ENCODE measurements at regions not wholly inside any gene's neighbourhood (a gene's known extent, or its start where the extent isn't known, plus 50 kb on each side); places are given as distances from the start of the nearest gene placed in this dataset.
"Not testable (repeated sequence)": the region's sequence is repeated elsewhere in the genome, so short reads cannot be mapped to it uniquely, and the experiment has no call there.

- DNase-seq (ENCODE audit: low read depth): no peak
Observed at GRCh38 chr4:86481440-86481839, 112.7 kb upstream of the PTPN13 start.

DNA sequence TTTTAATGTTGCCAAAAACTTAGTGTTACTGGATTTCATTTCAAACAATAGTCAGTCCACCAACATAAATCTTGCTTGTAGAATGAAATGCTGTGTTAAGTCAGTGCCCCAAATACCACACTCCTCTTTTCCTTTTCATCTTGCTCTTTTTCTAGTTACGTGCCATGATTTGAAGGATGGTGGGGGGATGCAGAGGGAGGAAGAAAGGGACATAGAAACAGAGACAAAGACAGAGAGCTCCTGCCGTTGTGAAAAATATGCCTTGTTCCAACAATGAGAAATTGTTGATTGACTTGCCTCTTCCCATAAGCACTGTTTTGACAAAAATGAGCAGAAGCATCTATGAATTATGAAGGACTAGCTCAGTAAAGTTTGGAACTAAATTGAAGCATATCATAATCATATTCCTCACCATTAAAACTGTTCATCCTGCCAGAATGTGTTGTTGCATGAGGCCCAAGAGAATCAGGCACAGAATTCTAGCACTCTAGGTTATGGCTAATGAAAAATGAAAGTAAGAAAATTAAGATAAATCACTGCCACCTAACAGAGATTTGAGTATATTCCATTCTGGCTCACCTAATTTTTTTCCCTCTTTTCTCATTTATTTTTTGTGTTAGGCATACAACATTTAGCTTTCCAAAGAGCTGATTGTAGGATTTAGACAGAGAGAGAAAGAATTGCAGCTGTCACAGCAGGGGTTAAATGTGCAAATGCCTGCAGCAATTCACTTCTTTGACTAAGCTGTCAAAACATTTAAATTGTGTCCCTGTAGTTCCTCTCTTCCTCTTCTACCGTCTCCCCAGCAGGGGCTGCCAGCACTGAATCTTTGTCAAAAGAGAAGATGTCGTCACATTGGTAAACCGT, 111.6 kb upstream of the PTPN13 start:
- no peak for DNase-seq (ENCODE audit: low read depth)

DNA sequence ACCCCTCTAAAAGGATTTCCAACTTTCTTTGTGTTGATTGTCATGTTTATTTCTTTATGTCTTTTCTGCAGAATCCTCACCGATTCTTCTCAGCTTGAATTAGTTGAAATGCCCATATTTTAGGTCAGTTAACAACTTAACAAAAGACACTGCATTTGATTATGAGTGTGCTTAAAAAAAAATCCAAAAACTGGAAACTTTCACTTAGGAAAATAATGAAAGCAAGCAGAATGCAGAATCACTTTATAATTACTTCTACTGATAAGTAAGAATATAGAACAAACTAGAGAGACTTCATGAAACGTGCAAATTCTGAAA, 111.0 kb upstream of the PTPN13 start:
- no peak for DNase-seq (ENCODE audit: low read depth)

- no peak for DNase-seq (ENCODE audit: low read depth)
Observed at GRCh38 chr4:86483773-86484172, 110.3 kb upstream of the PTPN13 start.

GRCh38 chr4:86484241-86484640, 109.9 kb upstream of the PTPN13 start:
- no peak for DNase-seq (ENCODE audit: low read depth)

GRCh38 chr4:86487738-86488348, 106.3 kb upstream of the PTPN13 start:
- no peak for DNase-seq (ENCODE audit: low read depth)

DNA sequence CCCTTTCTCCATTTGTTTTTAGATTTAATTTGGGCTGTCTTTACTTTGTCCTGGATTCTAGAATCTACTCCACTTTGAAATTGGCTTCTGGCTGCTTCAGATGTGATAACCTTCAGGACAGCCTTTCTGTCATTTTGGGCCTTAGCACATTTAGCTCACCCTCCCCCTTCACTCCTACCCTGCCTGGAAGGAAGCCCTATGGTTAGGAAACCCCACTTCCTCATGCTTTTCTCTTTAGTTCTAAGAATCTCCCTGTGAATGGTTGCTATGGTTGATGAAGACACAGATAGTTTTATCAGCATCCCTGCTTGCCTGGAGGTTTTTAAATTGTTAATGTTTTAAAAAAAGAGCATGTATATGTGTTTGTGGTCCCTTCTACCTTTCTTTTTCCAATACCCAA, 100.7 kb upstream of the PTPN13 start:
- no peak for DNase-seq (ENCODE audit: low read depth)

- no peak for DNase-seq (ENCODE audit: low read depth)
Observed at GRCh38 chr4:86496094-86497080, 97.7 kb upstream of the PTPN13 start.

DNA sequence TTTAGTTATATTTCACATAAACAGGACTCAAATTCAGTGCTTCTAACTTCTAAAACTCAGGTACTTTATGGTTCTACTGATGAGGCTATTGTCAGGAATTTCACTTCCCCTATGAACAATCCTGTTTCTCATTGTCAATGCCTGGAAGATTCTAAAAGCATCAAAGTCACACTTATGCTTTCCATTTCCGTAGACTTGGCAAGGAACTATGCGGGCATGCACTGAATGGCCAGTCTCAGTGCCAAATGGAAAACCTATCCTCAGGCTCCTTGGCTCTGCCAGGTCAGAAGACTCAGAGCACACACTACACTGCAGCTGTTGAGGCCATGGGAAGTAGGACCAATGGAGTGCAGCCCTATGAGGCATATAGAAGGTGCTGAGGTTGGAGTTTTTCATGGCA, 97.0 kb upstream of the PTPN13 start:
- DNase-seq (ENCODE audit: low read depth): no peak

- DNase-seq (ENCODE audit: low read depth): no peak
Observed at GRCh38 chr4:86497980-86498862, 95.9 kb upstream of the PTPN13 start.

DNA sequence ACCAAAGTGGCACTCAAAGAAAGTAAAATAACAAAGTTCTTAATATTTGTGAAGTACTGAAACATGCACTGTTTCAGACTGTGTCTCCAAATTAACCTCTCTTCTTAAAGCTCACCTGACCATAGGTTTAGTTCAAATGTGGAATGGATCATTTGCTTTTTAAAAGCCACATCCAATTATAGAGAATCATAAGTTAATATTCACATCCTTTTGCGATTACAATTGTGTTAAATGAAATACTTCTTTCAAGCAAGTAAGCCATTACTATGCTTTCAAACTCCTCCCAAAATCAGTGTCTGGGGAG, 95.3 kb upstream of the PTPN13 start:
- DNase-seq (ENCODE audit: low read depth): no peak

DNA sequence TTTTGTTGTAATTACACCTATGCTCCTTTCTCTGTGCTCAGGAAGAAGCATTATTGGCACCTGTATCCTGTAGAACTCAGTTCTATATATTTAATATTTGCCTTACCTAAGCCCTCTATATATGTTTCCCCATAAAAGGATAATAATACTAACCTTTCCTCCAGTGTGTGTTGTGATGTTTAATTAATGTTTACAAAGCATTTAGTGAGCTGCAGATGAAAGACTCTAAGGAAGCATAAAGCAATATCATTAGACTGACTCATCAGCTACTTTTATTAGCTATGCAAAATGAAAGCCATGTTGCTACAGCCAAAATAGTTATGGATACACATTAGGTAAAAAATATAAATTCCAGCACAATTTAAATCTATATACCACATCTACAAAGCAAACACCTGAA, 93.6 kb upstream of the PTPN13 start:
- no peak for DNase-seq (ENCODE audit: low read depth)

- no peak for DNase-seq (ENCODE audit: low read depth)
Observed at GRCh38 chr4:86502081-86502480, 92.0 kb upstream of the PTPN13 start.

DNA sequence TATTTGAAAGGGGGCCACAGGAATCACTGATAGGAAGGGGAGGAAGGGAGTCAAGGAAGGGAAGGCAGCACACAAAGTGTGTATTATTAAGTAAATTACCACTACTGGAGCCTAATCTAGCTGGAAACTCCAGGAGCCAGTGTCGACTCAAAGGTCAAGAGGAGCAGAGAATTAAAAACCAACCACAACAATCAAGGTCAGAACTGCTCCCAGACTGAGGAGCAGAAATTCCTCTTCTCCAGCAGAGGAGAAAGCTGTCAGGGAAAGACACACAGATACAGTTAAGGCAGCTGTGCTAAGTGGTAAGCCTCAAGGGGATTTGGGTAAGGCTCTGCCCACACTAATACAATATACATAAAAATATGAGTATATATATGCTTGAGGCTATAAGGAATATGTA, 87.5 kb upstream of the PTPN13 start:
- DNase-seq (ENCODE audit: low read depth): no peak

- no peak for DNase-seq (ENCODE audit: low read depth)
Observed at GRCh38 chr4:86508436-86508835, 85.7 kb upstream of the PTPN13 start.

GRCh38 chr4:86511590-86511989, 82.5 kb upstream of the PTPN13 start:
- no peak for DNase-seq (ENCODE audit: low read depth)

- no peak for DNase-seq (ENCODE audit: low read depth)
Observed at GRCh38 chr4:86512631-86513030, 81.5 kb upstream of the PTPN13 start.

DNA sequence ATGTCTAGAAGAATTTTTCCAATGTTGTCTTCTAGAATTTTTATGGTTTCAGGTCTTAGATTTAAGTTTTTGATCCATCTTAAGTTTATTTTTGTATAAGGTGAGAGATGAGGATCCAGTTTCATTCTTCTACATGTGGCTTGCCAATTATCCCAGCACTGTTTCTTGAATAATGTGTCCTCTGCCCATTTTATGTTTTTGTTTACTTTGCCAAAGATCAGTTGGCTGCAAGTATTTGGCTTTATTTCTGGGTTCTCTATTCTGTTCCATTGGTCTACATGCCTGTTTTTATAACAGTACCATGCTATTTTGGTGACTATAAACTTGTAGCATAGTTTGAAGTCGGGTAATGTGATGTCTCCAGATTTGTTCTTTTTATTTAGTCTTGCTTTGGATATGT, 78.2 kb upstream of the PTPN13 start:
- not testable (repeated sequence) for DNase-seq (ENCODE audit: low read depth)

DNA sequence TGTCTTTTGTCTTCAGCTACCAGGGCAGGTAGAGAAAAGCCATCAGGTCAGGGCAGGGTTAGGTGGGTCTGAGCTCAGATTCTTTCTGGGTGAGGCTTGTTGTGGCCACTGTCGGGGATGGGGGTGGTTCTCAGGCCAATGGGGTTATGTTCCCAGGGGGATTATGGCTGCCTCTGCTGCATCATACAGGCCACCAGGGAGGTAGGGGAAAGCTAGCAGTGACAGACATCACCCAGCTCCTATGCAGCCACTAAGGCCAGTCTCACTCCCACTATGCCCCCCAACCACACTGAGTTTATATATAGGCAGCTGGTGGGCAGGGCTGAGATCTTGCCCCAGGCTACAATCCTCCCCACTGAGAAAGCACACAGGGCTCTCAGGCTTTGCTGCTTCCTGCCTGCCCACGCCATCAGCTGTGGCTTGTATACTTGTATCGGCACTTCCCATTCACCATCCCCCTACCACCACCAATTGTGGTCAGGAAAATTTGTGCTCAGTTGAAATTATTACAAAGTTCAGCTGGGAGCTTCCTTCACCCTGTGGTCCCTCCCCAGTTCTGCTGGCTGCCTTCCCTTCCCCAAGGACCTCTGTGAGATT, 72.6 kb upstream of the PTPN13 start:
- DNase-seq (ENCODE audit: low read depth): no peak

GRCh38 chr4:86522349-86522748, 71.8 kb upstream of the PTPN13 start:
- DNase-seq (ENCODE audit: low read depth): no peak

DNA sequence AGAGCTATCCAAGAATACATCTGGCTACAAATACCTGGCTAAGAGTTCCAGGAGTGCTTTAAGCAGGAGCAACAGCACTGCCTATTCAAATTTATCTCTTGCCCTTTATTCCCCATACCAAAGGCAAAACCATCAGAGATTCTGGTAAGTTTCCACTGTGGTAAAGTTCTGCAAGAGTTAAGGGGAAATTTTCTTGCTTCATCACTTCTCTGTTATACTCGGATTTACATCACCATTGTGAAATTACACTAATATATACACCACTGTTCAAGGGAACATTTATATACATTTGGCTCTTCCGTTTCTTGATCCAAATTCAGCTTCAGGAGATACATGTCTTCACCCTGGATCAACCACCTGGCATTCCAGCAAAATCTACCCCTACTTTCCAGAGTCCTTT, 70.8 kb upstream of the PTPN13 start:
- no peak for DNase-seq (ENCODE audit: low read depth)

DNA sequence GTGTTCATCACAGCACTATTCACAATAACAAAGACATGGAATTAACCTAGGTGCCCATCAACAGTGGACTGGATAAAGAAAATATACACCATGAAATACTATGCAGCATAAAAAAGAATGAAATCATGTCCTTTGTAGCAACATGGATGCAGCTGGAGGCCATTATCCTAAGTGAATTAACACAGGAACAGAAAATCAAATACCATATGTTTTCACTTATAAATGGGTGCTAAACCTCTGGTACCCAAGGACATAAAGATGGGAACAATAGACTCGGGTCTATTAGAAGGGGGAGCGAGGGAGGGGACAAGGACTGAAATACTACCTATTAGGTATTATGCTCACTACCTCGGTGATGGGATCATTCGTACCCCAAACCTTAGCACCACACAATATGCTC, 66.4 kb upstream of the PTPN13 start:
- not testable (repeated sequence) for DNase-seq (ENCODE audit: low read depth)
